K562 (cell line): ENCODE measurements at regions not wholly inside any gene's neighbourhood (a gene's known extent, or its start where the extent isn't known, plus 50 kb on each side); places are given as distances from the start of the nearest gene placed in this dataset.

ENCODE experiments used
- ATAC-seq: fragments of 200-7000 bp; cut with Tn5 transposase; 3 replicates; pipeline ENCODE4 v1.9.1; 2020; ENCODE audit warnings: moderate library complexity
- BruUV-seq: library from RNA; stranded (reverse); fragments of 400-500 nt; replicated peaks from 2 replicates; lab custom pipeline; 2021; lab: Mats Ljungman, UMichigan
- CTCF ChIA-PET: fragments of 300-600 bp; formaldehyde crosslinking; extraction: SDS; loops from one replicate; lab custom pipeline; 2021; ENCODE audit warnings: low intra/inter-chr PET ratio; lab: Yijun Ruan, JAX
- POLR2A ChIA-PET: fragments of 300-600, 350-650 bp; sonication (Branson Sonifier 250); formaldehyde crosslinking; extraction: SDS; loops from one replicate; lab custom pipeline; 2021; ENCODE audit warnings: antibody characterized with exemption, inconsistent platforms; lab: Yijun Ruan, JAX
- DNase-seq, 4 experiments: peaks; one replicate each; pipeline versions ENCODE4 v3.0.0 to v3.0.0-alpha.2; 2011 to 2018; ENCODE audit warnings: low spot score in 3 of 4, mixed read lengths in 3 of 4; ENCODE audit errors: extremely low read depth in 1 of 4
- FAIRE-seq: peaks from 2 replicates; lab custom pipeline; 2011; peaks lifted over from hg19 to GRCh38; lab: Jason Lieb, UNC
- H2AFZ ChIP-seq: 2 replicates; pipeline ENCODE4 v1.6.0; 2011; ENCODE audit warnings: low read depth, low read length, control low read depth, inconsistent platforms
- H3K27ac ChIP-seq: fragments of 200-600 bp; 3 replicates; pipeline ENCODE4 v1.8.0; 2011; ENCODE audit warnings: low read depth, mild to moderate bottlenecking, control low read depth, inconsistent platforms, low read length, moderate library complexity, mixed read lengths; ENCODE audit errors: extremely low read depth
- H3K27me3 ChIP-seq, 2 experiments: fragments of 300-600 bp in 1 of 2; 2 replicates in 1 of 2; 3 replicates in 1 of 2; pipeline versions ENCODE4 v1.6.0 to v1.8.0; 2011; ENCODE audit warnings: inconsistent platforms in 2 of 2, low read length in 2 of 2, mild to moderate bottlenecking in 1 of 2, mixed read lengths in 1 of 2, moderate library complexity in 1 of 2; ENCODE audit not compliant: control insufficient read depth in 2 of 2, insufficient read depth in 2 of 2
- H3K36me3 ChIP-seq: fragments of 300-600 bp; 3 replicates; pipeline ENCODE4 v1.8.0; 2011; ENCODE audit warnings: mild to moderate bottlenecking, low read length, inconsistent platforms; ENCODE audit not compliant: control insufficient read depth, insufficient read depth
- H3K4me1 ChIP-seq, 2 experiments: fragments of 200-600 bp in 1 of 2; replicated peaks in 1 of 2; 2 replicates in 1 of 2; 3 replicates in 1 of 2; pipeline versions ENCODE4 v1.5.1 to v1.8.0; 2011; ENCODE audit warnings: inconsistent platforms in 2 of 2, low read length in 2 of 2, mild to moderate bottlenecking in 1 of 2, mixed read lengths in 1 of 2, moderate library complexity in 1 of 2; ENCODE audit not compliant: control insufficient read depth in 2 of 2, insufficient read depth in 2 of 2
- H3K4me2 ChIP-seq: 2 replicates; pipeline ENCODE4 v1.6.1; 2011; ENCODE audit warnings: low read length, control low read depth, inconsistent platforms, mixed read lengths; ENCODE audit not compliant: insufficient read depth
- H3K4me3 ChIP-seq: fragments of 200-600 bp; sonication (generic), shearing (Covaris generic); 2 replicates; pipeline ENCODE4 v1.5.1; 2016; ENCODE audit warnings: control low read depth, inconsistent platforms
- H3K79me2 ChIP-seq: fragments of 200-600 bp; 3 replicates; pipeline ENCODE4 v1.8.0; 2011; ENCODE audit warnings: low read length, inconsistent platforms; ENCODE audit not compliant: control insufficient read depth, insufficient read depth
- H3K9ac ChIP-seq, 2 experiments: 2 replicates each; pipeline versions ENCODE4 v1.6.0 to v1.6.1; 2011; ENCODE audit warnings: low read depth in 2 of 2, low read length in 2 of 2, control low read depth in 1 of 2, inconsistent platforms in 1 of 2, mild to moderate bottlenecking in 1 of 2, mixed read lengths in 1 of 2; ENCODE audit not compliant: insufficient read depth in 1 of 2
- H3K9me1 ChIP-seq: one replicate; pipeline ENCODE4 v1.6.0; 2011; ENCODE audit warnings: inconsistent platforms, mild to moderate bottlenecking, low read length, moderate library complexity; ENCODE audit not compliant: control insufficient read depth, insufficient read depth
- H3K9me3 ChIP-seq: replicated peaks from 2 replicates; pipeline ENCODE4 v1.5.1; 2011; ENCODE audit warnings: low read depth, low read length, inconsistent platforms; ENCODE audit not compliant: control insufficient read depth, insufficient read depth
- H4K20me1 ChIP-seq: replicated peaks from 2 replicates; pipeline ENCODE4 v1.6.1; 2011; ENCODE audit warnings: low read length, inconsistent platforms, mixed read lengths; ENCODE audit not compliant: control insufficient read depth, insufficient read depth
- ATF7 ChIP-seq: fragments of 450-650 bp; IDR thresholded peaks from 2 replicates; pipeline ENCODE4 v1.7.1; 2014; ENCODE audit warnings: mild to moderate bottlenecking, moderate library complexity
- GTF2A2 ChIP-seq: IDR thresholded peaks from 2 replicates; pipeline ENCODE4 v1.6.1; 2016; ENCODE audit warnings: mild to moderate bottlenecking, missing genetic modification characterization, missing compliant biosample characterization
- RFX7 ChIP-seq: fragments of 250-450 bp; sonication (Bioruptor Pico); IDR thresholded peaks from 2 replicates; pipeline ENCODE4 v1.5.1; 2021; ENCODE audit warnings: mild to moderate bottlenecking
- SNRNP70 ChIP-seq: fragments of 200-400 bp; formaldehyde crosslinking; optimal IDR thresholded peaks from 2 replicates; pipeline ENCODE3; 2017; ENCODE audit warnings: low read depth, low read length
- TEAD4 ChIP-seq, 2 experiments: sonication (generic) in 1 of 2; formaldehyde crosslinking in 1 of 2; IDR thresholded peaks; 2 replicates each; pipeline versions ENCODE4 v1.6.1 to v1.8.0; 2012 to 2022; ENCODE audit warnings: borderline replicate concordance in 1 of 2, inconsistent platforms in 1 of 2, low read length in 1 of 2, mild to moderate bottlenecking in 1 of 2, missing genetic modification reagents in 1 of 2
- ZNF431 ChIP-seq: sonication (generic); formaldehyde crosslinking; IDR thresholded peaks from 2 replicates; pipeline ENCODE4 v1.8.0; 2022; ENCODE audit warnings: mild to moderate bottlenecking, missing genetic modification reagents
- WGBS: fragments of 100-300 bp; shearing (Covaris generic); methylation state at CpG from one replicate; pipeline ENCODE4 v1.1.6; 2016; ENCODE audit warnings: low coverage, mixed read lengths; ENCODE audit not compliant: insufficient coverage; ENCODE audit errors: missing lambda C conversion rate; 5-methylcytosine and 5-hydroxymethylcytosine counted together
- in situ Hi-C: fragments of 300-500 bp; cut with MboI; formaldehyde crosslinking; loops from 4 replicates; pipeline ENCODE4 v1.15.0; 2018; ENCODE audit warnings: inconsistent platforms, mixed read lengths
- intact Hi-C: fragments of 100-400 bp; cut with micrococcal nuclease; formaldehyde crosslinking; loops from 2 replicates; pipeline ENCODE4 v1.14.2; 2022
- TF ChIP-seq, protein P1 (sequence below): fragments of 450-650 bp; formaldehyde crosslinking; IDR thresholded peaks from 2 replicates; pipeline ENCODE4 v1.4.0; 2020; ENCODE audit warnings: mild to moderate bottlenecking, mixed read lengths

DNA sequence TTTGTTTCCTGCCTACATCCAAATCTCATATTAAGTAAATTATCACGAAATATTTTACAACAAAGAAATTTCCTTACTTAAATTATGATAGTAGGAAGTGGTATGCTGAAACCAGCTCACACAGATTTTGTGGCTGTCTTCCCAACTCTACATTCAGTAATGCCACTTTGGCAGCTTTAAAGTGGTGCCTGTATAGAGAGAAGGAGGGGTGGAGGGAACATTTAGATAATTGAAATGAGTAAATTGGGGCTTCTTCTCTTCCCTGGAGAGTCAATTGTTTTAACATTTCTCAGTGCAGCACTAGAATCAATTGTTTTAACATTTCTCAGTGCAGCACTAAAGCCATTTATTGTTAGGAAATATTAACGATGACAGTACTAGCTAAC is 1323.1 kb downstream of the PCDH7 start:
- ChIA-PET POLR2A (interaction anchor here (1.0 kb wide), 1 partner anchor 13 kb away, joined by 7 read pairs; no protein-coding TSS in a partner anchor), CTCF (no interaction called here)
- intact Hi-C loops: no loop called here
- TF ChIP-seq GTF2A2 (tag) (no peak), ZNF431 (CRISPR knock-in tag) (no peak), ATF7 (no peak), RFX7 (CRISPR knock-in tag) (no peak), SNRNP70 (no peak), TEAD4 (IDR thresholded peaks at IDR 0.05; ENCODE audit: low read length) (no peak), TEAD4 (CRISPR knock-in tag; IDR thresholded peaks at IDR 0.05; ENCODE audit: borderline replicate concordance) (no peak)
- TF ChIP-seq, protein P1, sequence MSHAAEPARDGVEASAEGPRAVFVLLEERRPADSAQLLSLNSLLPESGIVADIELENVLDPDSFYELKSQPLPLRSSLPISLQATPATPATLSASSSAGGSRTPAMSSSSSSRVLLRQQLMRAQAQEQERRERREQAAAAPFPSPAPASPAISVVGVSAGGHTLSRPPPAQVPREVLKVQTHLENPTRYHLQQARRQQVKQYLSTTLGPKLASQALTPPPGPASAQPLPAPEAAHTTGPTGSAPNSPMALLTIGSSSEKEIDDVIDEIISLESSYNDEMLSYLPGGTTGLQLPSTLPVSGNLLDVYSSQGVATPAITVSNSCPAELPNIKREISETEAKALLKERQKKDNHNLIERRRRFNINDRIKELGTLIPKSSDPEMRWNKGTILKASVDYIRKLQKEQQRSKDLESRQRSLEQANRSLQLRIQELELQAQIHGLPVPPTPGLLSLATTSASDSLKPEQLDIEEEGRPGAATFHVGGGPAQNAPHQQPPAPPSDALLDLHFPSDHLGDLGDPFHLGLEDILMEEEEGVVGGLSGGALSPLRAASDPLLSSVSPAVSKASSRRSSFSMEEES (CRISPR knock-in tag): no peak
- Histone ChIP-seq H4K20me1 (no peaks in the 10 kb centered on the region), H3K9me3 (no peaks in the 10 kb centered on the region), H3K79me2 (peaks cover 17% of the 10 kb centered on the region), H3K9me1 (no peaks in the 10 kb centered on the region), H3K4me2 (no peak overlapping the region), H3K27me3 (no peaks in the 10 kb centered on the region), H3K36me3 (peaks cover 8% of the 10 kb centered on the region; the same call in 1 of the 3 replicates), H3K4me3 (no peak overlapping the region), H2AFZ (no peak overlapping the region), H3K4me1 (no peaks in the 10 kb centered on the region), H3K9ac (no peak overlapping the region), H3K27ac (no peak overlapping the region)
- in situ Hi-C loops: no loop called here
- BruUV-seq: no TSS peak
- 60% methylated on average over 2 of the region's 2 CpGs for WGBS
- ATAC-seq (no peak), FAIRE-seq (no peak), DNase-seq (no peak)
